HG03342 (cell line): ENCODE measurements at regions not wholly inside any gene's neighbourhood (a gene's known extent, or its start where the extent isn't known, plus 50 kb on each side); places are given as distances from the start of the nearest gene placed in this dataset.

ENCODE experiments used
- ATAC-seq: cut with Tn5 transposase; IDR thresholded peaks from one replicate; pipeline ENCODE4 v1.9.1; 2021; ENCODE audit warnings: mild to moderate bottlenecking, moderate library complexity; ENCODE audit not compliant: unreplicated experiment

DNA sequence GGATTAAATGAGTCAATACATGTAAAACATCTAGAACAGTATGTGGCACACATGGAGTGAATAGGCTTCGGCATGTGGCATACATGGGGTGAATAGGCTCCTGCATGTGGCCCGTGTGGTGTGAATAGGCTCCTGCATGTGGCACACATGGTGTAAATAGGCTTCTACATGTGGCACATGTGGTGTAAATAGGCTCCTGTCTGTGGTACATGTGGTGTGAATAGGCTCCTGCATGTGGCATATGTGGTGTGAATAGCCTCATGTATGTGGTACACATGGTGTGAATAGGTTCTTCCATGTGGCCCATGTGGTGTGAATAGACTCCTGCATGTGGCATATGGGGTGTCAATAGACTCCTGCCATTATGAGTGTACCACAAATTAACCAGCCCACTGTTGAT lies 219.1 kb upstream of the KIRREL3 start:
- ATAC-seq: no peak

DNA sequence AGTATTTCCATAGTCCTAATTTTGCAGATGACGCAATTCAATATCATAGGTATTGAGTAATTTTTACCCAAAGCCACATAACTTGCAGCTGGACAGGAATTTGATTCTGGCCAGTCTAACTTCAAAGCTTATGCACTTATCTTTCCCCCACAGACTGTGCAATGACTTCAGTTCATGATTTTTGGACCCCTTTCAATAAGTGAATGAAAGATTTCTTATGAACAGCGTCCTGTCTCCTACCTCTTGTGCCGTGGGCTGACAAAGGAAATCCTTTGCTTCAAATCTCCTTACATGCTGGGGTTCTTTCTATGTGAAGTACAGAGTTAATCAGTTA lies 217.7 kb upstream of the KIRREL3 start:
- no peak for ATAC-seq

DNA sequence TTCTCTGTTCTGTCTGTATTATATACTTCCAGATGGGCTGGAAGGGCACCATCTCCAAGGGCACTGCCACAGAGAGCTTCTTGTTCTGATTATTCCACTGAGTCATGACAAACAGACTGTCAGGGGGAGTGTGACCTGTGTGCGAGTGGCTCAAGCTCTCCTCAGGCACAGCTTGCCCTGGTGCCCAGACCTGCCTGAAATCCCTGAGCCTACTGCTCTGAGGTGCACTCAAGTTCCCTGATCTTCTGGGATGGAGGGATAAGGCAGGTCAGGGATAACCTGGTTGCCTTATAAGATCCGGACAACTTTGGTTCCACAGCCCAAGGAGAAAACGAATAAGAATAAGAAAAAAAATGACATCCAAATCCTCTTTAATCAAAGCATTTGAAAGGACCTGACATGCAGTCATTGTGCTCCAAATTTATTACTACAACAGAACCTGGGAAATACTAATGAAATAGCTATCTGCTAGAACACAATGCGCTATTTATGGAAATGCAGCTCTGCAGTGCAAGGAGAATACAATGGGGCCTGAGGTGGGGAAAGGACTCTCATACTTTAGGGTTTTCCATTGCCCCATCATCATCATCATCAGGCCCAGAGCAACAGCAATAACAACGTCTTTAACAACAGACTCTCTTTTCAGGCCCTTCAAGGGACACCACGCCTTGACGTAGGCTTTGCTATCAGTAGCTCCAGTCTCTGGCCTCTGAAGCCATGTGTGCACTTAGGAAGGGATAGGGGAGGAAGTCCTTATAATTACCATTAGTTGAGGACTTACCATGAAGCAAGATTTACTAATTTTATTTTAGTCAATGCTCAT lies 217.1 kb upstream of the KIRREL3 start:
- no peak for ATAC-seq

DNA sequence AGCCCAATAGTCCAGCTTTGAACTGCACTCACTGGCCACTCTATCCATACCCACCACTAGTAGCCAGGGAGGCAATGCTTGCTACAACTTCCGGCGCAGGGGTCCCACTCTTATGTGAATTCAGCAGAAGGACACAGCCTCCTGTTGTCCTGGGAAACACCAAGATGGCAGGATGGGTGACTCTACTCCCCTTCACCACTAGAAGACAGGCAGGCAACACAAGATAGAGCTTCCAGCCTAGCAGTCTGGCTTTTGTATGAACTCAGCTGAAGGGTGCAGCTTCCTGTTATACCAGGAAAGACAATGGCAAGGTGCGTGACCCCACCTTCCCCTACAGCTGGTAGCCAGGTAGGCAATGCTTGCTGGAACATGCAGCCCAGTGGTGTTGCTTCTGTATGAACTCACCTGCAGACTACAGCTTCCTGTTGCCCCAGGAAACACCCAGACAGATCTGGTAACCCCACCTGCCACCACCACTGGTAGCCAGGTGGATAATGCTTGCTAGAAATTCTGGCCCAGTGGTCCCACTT lies 205.2 kb upstream of the KIRREL3 start:
- ATAC-seq: no peak

DNA sequence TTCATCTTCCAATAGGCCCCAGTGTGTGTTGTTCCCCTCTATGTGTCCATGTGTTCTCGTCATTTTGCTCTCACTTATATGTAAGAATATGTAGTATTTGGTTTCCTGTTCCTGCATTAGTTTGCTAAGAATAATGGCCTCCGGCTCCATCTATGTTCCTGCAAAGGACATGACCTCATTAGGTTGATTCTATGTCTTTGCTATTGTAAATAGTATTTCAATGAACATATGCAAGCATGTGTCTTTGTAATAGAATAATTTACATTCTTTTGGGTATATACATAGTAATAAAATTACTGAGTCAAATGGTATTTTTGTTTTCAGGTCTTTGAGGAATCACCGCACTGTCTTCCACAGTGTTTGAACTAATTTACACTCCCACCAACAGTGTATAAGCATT lies 202.9 kb upstream of the KIRREL3 start:
- no peak for ATAC-seq

DNA sequence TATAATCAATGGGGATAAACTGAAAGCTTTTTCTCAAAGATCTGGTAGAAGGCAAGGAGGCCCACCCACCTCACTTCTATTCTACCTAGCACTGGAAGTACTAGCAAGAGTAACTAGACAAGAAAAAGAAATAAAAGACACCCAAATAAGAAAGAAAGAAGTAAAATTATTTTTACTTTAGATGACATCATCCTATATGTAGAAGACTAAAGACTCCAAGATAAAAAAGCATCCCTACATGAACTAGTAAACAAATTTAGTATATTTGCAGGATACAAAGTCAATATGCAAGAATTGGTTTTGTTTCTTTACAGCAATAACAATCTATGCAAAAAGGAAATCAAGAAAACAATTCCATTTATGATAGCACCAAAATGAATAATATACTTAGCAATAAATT lies 201.5 kb upstream of the KIRREL3 start:
- ATAC-seq: no peak

DNA sequence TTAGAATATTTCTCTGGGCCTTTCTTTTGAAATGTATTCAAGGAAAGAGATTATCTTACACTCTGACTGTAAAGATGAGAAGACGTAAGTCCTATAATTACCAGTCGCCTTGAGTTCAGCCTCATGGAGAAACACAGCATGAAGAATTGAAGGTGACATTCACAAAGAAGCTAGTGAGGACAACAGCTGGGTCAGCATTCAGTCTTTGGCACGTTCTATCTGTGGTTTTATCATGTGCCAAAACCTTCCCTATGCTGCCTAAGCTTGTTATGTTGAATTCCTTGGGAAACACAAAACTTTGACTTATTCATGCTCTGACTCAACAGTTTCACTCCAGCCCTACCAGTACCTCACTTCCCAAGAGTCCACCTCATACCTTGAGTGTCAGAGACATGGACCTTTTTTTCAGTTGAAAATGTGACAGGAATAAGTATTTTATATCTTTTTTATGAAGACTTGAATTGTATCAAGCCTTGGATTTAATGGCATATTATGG lies 198.8 kb upstream of the KIRREL3 start:
- no peak for ATAC-seq

DNA sequence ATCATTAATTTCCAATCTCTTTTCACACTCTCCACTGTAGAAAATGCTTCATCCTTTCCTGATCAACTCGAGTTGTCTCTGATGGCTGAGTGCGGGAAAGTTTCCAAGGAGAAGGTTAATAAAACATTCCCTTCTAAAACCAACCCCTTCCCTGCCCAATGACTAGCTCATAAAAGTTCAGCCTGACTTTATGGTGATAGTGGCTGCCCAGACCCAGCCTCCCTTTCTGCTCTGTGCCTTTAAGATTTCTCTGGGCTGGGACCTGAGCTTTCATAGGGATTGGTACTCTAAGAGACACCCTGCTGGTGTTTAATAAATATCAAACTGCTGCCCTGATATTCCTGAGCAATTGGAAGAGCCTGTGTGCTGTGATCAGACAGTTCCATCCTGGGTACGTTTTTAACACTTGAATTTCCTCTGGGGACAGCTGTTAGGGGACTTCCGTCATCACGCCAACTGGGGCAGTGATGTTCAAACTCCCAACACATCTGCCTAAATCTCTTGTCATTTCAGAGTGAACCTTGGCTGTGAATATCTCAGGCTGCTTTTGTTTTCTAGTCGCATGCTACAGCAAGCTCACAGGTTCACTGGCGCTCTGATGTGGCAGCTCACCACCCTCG lies 195.0 kb upstream of the KIRREL3 start:
- no peak for ATAC-seq

DNA sequence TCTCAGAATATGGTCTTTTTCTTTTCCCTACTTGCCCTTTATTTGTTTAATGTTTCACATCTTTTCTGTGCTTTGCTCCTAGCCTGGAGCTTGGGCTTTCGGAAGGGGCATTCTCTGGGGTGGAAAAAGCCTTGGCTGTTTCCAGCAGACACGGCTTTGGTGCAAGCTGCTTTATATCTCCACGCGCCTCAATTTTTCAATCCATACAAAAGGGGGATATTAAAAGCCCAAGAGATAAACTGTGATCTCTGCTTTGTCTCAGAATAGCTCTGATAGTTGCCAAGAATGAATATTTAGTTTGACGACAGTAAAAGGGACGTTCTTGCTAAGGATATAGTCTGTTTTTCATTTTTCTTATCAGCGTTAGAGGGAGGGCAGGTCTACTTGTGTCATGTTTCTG lies 194.0 kb upstream of the KIRREL3 start:
- ATAC-seq: no peak

DNA sequence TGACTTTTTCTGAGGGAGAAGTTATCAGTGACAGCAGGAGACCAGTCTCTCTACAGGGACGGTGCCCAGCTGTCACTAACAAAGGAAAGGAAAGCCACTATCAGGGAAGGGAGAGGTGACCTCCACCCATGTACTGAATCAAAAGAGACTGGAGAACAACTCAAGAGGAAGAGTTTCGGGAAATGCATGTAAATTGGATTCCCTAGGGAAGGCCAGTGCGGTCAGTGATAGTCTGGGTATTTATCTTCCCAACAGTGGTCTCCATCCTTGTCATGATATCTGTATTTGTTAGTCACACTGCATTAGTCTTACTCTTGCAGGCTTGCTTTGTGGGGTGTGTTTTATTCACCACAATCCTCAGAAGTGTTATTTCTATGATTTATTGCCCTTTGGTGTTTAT lies 193.4 kb upstream of the KIRREL3 start:
- no peak for ATAC-seq

DNA sequence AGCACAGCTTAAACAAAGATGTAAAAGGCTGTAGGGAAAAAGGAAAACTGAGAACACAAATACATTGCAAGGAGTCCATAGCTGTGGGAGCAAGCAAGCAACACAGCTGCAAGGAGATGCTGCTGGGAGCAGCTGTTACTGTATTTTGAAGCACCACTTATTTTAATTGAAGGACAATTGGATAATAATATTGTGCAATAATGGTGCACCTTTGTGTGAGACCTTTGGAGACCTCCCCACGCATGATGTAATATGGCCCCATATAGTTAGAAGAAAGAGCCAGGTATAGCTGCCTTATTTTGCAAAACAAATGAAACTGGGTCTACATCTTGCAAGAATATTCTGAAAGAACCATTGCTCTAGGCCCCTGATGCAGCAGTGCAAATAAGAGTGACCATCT lies 191.1 kb upstream of the KIRREL3 start:
- no peak for ATAC-seq

DNA sequence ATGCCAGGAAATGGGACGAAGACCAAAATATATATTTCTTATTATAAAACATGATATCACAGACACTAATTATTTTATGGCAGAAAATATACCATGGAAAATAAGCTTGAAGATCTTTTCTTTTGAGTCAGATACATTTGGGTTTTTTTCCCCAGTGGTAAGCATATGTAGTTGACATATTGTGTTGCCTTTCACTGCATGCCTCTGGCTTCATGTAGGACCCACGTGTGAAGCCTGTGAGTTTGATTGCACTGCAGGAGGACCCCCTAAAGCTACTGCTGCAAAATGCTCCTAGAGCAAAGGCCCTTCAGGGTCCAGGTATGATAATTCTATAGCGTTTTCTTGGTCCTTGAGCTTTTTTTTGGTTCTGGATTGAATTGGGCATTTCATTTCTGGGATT lies 190.7 kb upstream of the KIRREL3 start:
- no peak for ATAC-seq

DNA sequence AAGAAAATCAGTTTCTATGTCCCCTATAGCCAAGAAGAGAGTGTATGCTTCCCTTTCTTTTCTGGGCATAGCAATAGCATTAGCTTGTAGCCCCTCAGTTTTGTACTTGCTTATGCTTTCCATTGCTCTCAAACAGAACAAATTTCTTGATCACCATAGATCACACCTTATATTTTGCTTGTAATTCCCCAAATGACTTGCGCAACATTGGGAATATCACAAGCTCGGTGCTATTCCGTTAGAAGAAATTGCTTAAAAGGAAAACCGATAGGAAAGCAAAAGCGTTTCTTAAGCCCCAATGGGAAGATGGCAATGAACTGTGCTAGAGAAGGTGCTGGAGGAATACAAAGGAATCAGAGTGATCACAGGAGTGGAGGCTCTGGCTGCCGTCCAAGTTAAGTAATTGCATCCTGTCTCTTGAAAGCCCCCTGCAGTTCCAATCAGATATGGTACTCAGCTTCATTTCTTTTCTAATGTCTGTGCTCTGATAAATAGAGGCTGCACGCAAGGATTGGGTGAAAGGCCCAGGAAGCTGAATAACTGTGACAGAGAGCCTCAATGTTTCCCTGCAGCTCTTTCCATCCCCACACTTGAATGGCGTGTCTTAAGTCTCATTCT lies 182.1 kb upstream of the KIRREL3 start:
- no peak for ATAC-seq

DNA sequence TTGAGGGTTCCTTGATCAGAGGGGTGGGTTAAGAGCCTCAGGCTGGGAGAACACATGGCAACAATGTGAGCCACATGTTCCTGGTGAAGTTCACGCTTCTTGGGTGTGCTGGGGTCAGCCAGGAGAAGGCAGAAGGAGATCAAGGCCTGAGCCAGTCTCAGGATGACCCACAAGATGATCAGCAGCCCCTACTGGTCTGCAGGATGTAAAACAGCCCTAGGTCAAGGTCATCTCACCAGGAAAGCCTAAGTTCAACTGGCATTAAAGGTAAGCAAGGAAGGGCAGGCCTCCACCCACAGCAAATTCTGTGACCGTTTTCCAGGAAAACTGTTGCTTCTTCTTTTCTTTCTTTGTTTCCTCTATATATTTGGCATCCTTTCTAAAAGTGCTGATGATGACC lies 156.7 kb upstream of the KIRREL3 start:
- ATAC-seq: no peak

DNA sequence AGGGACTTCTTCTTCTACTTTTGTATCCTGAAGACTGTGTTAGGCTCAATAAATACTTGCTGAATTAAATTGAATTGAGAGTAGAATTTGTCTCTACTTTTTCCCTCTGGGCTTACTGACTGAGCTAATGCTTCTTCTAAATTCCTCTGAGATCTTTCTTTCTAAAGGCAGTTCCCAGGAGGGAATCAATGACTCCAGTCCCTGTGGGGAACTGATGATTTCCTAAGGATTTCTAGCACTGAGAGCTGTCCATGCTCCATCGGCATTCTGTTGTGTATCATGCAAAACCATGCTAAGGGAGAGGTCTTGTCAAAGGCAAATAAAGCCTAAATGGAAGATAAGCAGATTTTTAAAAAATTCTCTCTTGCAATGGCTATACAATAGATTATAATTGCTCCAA lies 148.8 kb upstream of the KIRREL3 start:
- ATAC-seq: no peak

DNA sequence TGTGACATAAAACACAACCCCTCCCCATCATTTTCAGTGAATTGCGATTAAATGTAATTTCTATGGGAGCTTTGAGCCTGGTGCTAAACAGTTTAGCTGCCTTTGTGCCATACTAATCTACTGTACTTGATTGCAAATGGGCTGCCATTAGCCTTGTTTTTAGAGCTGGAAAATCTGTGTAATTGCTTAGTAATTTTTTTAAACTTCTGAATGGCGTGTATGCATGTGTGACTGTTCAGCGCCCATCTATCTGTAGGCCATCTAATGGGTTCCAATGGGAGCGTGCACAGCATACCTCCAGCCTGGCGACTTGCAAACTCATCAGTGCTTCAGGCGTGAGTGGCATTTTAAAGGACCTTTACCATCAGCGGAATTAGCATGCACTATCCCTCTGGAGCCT lies 142.7 kb upstream of the KIRREL3 start:
- ATAC-seq: no peak

DNA sequence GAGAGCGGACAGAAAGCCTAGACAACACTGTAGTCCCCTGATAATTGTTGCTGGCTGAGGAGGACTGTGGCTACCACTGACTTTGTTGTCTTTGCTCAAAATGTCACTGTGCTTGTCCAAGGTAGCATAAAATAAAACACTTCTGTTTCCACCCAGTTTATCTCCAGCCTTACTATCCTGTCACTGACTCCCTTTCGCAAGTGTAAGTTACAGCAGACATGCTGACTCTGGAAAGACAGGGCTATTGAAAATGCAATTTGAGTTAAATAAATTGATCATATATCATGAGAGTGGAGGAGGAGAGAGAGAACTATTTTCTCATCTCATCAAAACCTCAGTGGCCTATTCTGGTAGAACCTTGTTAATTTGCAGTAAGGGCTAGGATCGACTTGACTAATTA lies 138.0 kb upstream of the KIRREL3 start:
- ATAC-seq: no peak

DNA sequence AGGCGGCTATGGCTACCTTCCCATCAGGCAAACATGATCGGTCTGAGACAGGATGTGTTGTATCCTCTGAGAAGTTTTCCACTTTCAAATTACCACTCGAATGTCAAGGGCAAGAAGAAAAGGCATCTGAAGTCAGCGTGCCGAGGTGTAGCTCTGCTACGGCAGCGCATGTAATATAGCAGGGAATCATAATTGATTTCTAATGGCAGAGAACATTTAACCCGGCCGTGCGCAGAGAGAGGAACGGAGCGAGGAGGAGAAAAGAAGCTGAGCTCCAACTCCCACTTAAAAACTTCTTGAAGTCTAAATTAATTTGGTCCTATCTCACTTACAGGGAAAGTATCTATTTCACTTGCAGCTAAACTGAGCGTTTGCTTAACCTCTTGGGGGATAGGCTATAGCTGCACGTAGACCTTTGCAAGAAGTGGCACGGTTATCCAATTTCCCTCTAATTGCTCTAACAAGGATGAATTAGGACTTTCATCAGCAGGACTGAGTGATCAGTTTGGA lies 137.3 kb upstream of the KIRREL3 start:
- ATAC-seq: no peak

DNA sequence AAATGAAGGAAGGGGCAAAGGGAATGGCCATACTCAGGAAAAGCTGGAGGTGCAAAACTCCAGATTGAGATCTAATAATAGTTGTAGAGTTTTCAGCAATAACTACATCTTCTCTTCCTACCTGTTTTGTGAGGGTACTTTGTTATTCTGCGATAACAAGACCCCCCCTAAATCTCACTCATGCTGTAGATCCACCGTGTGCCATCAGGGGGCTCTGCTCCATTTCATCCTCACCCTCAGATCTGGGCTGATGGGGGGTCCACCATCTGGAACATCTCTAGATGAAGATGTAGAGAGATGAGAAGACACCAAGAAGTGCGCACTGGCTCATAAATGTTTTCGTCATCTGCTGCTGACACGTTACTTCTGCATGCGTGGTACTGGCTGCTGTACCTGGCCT lies 135.9 kb upstream of the KIRREL3 start:
- ATAC-seq: no peak

DNA sequence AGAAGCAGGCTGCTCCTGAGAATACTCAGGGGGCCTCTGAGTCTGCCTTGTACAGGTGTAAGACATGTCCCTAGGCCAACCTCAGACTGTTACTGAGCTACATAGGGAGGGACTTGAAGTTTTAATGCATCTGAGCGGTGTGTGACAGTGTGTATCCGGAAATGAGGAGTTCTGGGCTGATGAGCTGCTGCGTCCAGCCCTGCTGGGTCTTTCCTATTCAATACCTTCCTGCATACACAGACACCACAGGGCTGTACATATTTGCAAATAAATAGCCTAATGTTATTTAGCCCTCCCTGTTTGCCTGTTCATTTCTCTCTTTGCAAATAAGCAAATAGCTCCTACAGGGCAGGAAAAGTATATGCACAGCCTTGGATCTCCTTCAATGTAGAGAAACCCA lies 134.7 kb upstream of the KIRREL3 start:
- no peak for ATAC-seq

DNA sequence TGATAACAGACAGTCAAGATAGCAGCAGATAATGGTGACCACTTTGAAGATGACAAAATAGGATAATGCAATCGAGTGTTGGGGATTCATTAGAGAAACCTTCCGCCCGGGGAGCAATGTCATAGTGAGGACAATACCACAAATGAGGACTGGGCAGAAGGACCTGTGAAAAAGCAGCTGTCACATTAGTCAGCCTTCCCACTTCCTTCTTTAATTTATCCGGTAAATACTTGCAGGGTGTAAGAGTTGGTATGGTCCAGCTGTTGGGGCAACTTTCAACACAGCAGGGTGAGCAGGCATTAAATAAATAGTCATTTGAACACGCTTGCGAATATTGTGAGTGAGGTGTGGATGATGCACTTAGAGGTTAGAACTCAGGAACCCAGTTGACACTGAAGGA lies 132.5 kb upstream of the KIRREL3 start:
- ATAC-seq: no peak

DNA sequence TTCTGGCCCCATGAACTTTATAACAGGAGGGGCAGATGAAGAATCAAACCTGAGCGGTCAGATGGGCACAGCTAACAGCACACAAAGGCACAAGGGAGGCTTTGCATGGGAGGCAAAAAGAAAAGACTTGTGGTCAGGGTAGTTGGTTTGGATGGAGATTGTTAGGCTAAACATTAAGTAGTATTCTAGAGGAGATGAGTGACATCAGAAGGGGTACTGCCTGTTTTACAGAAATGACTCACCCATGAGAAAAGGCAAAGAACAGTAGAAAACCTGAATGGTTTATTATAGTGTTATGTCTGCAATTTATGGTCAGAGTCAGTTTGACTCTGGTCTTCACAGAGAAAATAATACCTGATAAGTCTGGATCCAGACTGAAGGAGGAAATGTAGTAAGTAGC lies 129.8 kb upstream of the KIRREL3 start:
- peak; percentile 54 for ATAC-seq
